Sigmoid colon (tissue), 6 donors: ENCODE measurements at regions not wholly inside any gene's neighbourhood (a gene's known extent, or its start where the extent isn't known, plus 50 kb on each side); places are given as distances from the start of the nearest gene placed in this dataset.

ENCODE experiments used
- DNase-seq: peaks from one replicate; pipeline ENCODE4 v3.0.0-alpha.2; 2019
- H3K27ac ChIP-seq, 4 donors: fragments of 200-600 bp; sonication (generic); one replicate each; pipeline ENCODE4 v1.5.1; 2016 to 2019; ENCODE audit warnings: mild to moderate bottlenecking in 1 of 4
- H3K27me3 ChIP-seq, 3 donors: fragments of 200-600 bp; sonication (generic); one replicate each; pipeline ENCODE4 v1.5.1; 2019; ENCODE audit warnings: mild to moderate bottlenecking in 1 of 3
- H3K36me3 ChIP-seq, 4 donors: fragments of 200-600 bp; sonication (generic); one replicate each; pipeline ENCODE4 v1.5.1; 2016 to 2019
- H3K4me1 ChIP-seq, 4 donors: fragments of 200-600 bp; sonication (generic); one replicate each; pipeline ENCODE4 v1.5.1; 2017 to 2019
- H3K4me3 ChIP-seq, 4 donors: fragments of 200-600 bp; sonication (generic); one replicate each; pipeline ENCODE4 v1.5.1; 2017 to 2019; ENCODE audit warnings: mild to moderate bottlenecking in 2 of 4, moderate library complexity in 1 of 4
- H3K9me3 ChIP-seq, 4 donors: fragments of 200-600 bp in 3 of 4; sonication (generic) in 3 of 4; one replicate each; pipeline versions ENCODE4 v1.5.1 to v1.6.1; 2013 to 2019
- CTCF ChIP-seq, 4 experiments: fragments of 450-650 bp in 3 of 4; fragments of 200-600 bp in 1 of 4; IDR thresholded peaks; one replicate each; pipeline ENCODE4 v1.5.1; 2016 to 2019; ENCODE audit warnings: antibody characterized with exemption in 4 of 4, mild to moderate bottlenecking in 3 of 4, moderate library complexity in 2 of 4
- EP300 ChIP-seq, 4 donors: sonication (generic); formaldehyde crosslinking; IDR thresholded peaks; one replicate each; pipeline ENCODE4 v1.6.1; 2017; ENCODE audit warnings: antibody characterized with exemption in 4 of 4
- POLR2A ChIP-seq, 2 donors: fragments of 450-650 bp; IDR thresholded peaks; one replicate each; pipeline ENCODE4 v1.6.1; 2016; ENCODE audit warnings: antibody characterized with exemption in 2 of 2, mild to moderate bottlenecking in 2 of 2, moderate library complexity in 2 of 2
- POLR2AphosphoS5 ChIP-seq, 4 donors: sonication (generic); formaldehyde crosslinking; IDR thresholded peaks; one replicate each; pipeline ENCODE4 v1.6.1; 2017; ENCODE audit warnings: antibody characterized with exemption in 4 of 4
- WGBS, 2 donors: extraction: QIAGEN DNeasy Blood & Tissue Kit; methylation state at CpG; one replicate each; pipeline ENCODE4 v1.1.7; 2013; 5-methylcytosine and 5-hydroxymethylcytosine counted together
- intact Hi-C: fragments of 100-400 bp; cut with DNase I; formaldehyde crosslinking; loops from one replicate; pipeline ENCODE4 v1.15.1; 2023
- donor health status: healthy with polysubstance abuse.
- donor health status: healthy.

GRCh38 chr2:173793709-173794565 is 171.2 kb downstream of the SP3 start:
- 20 to 65% methylated on average over 12 of the region's 12 CpGs for WGBS, 2 donors
- intact Hi-C loops = no loop called here
- Histone ChIP-seq H3K27me3 (no peaks in the 10 kb centered on the region), H3K4me1 (no peaks in the 10 kb centered on the region), H3K36me3 (no peaks in the 10 kb centered on the region), H3K27ac (no peak overlapping the region), H3K4me3 (no peak overlapping the region), H3K9me3 (no peaks in the 10 kb centered on the region)
- no peak for DNase-seq
- TF ChIP-seq POLR2A (IDR thresholded peaks at IDR 0.05) (no peak), POLR2AphosphoS5 (IDR thresholded peaks at IDR 0.05) (no peak), EP300 (IDR thresholded peaks at IDR 0.05) (no peak), CTCF (IDR thresholded peaks at IDR 0.05) (no peak)

DNA sequence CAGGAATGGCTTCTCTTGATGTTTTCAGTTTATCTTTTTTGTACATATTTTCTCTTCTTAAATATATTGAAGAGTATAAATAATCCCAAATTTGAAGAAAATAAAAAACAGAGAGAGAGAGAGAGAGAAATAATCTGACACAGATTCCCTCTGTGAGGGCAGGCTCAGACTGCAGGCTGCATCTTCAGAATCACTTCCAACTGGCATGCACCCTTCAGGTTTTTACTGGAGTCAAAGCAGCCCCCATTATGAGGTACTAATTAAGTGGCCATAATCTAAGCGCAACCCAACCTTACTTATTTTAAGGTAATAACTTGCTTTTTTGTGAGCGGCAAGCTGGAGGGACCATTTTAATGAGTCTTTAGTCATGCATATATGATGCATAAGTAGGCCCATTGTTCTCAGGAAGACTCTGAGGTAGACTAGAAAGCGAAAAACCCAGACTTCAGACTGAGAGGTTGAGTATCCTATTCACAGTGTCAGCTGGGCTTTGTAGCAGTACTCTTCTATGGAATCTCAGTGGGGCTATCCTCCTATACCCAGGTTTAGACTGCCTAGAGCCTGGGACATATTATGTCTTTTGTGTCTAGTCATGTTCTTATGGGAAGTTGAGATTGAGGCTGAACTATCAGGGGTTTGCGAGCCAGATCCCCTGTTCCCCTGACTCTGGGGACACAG is 167.4 kb downstream of the SP3 start:
- no peaks in the 10 kb centered on the region for H3K9me3 ChIP-seq
- DNase-seq = no peak
- no peaks in the 10 kb centered on the region for H3K27me3 ChIP-seq
- WGBS, 2 donors = 93 to 97% methylated on average over 4 of the region's 4 CpGs
- no peak overlapping the region for H3K27ac ChIP-seq
- no peaks in the 10 kb centered on the region for H3K36me3 ChIP-seq
- intact Hi-C loops = no loop called here
- TF ChIP-seq POLR2A (IDR thresholded peaks at IDR 0.05) (no peak), EP300 (IDR thresholded peaks at IDR 0.05) (no peak), CTCF (IDR thresholded peaks at IDR 0.05) (no peak), POLR2AphosphoS5 (IDR thresholded peaks at IDR 0.05) (no peak)
- H3K4me1 ChIP-seq = no peaks in the 10 kb centered on the region
- no peak overlapping the region for H3K4me3 ChIP-seq

- Histone ChIP-seq H3K36me3 (no peaks in the 10 kb centered on the region), H3K27me3 (no peaks in the 10 kb centered on the region), H3K27ac (no peak overlapping the region), H3K4me3 (no peak overlapping the region), H3K9me3 (no peaks in the 10 kb centered on the region), H3K4me1 (no peaks in the 10 kb centered on the region)
- DNase-seq = no peak
- intact Hi-C loops = no loop called here
- no peak for TF ChIP-seq POLR2AphosphoS5 (IDR thresholded peaks at IDR 0.05)
- TF ChIP-seq POLR2A (IDR thresholded peaks at IDR 0.05) = no peak
- TF ChIP-seq CTCF (IDR thresholded peaks at IDR 0.05) = no peak
- no peak for TF ChIP-seq EP300 (IDR thresholded peaks at IDR 0.05)
Measured at GRCh38 chr2:173802518-173802917, 162.7 kb downstream of the SP3 start.

GRCh38 chr2:173803449-173803848 is 161.7 kb downstream of the SP3 start:
- no peak for DNase-seq
- Histone ChIP-seq H3K27me3 (no peaks in the 10 kb centered on the region), H3K36me3 (no peaks in the 10 kb centered on the region), H3K4me3 (no peak overlapping the region), H3K4me1 (no peaks in the 10 kb centered on the region), H3K9me3 (peaks cover 0 to 3% (median 0%) of the 10 kb centered on the region in 4 donors), H3K27ac (no peak overlapping the region)
- intact Hi-C loops = no loop called here
- WGBS, 2 donors = 40 to 84% methylated on average over 1 of the region's 1 CpG
- TF ChIP-seq EP300 (IDR thresholded peaks at IDR 0.05) = no peak
- TF ChIP-seq POLR2A (IDR thresholded peaks at IDR 0.05) = no peak
- TF ChIP-seq CTCF (IDR thresholded peaks at IDR 0.05) = no peak
- no peak for TF ChIP-seq POLR2AphosphoS5 (IDR thresholded peaks at IDR 0.05)
